NT2/D1 (cell line): ENCODE measurements at regions not wholly inside any gene's neighbourhood (a gene's known extent, or its start where the extent isn't known, plus 50 kb on each side); places are given as distances from the start of the nearest gene placed in this dataset.

Experiments
- SUZ12 ChIP-seq: IDR thresholded peaks from 2 replicates; pipeline ENCODE4 v1.6.1; 2011; ENCODE audit not compliant: insufficient read length, insufficient read depth; ENCODE audit errors: extremely low read depth
- YY1 ChIP-seq: IDR thresholded peaks from 2 replicates; pipeline ENCODE4 v1.6.1; 2011; ENCODE audit not compliant: insufficient read length, insufficient read depth

- TF ChIP-seq SUZ12 (no peak), YY1 (no peak)
These were observed 92.4 kb upstream of the TMEM178A start for GRCh38 chr2:39573276-39573675.
